ENCODE measurements at regions not wholly inside any gene's neighbourhood (a gene's known extent, or its start where the extent isn't known, plus 50 kb on each side); places are given as distances from the start of the nearest gene placed in this dataset.

DNA sequence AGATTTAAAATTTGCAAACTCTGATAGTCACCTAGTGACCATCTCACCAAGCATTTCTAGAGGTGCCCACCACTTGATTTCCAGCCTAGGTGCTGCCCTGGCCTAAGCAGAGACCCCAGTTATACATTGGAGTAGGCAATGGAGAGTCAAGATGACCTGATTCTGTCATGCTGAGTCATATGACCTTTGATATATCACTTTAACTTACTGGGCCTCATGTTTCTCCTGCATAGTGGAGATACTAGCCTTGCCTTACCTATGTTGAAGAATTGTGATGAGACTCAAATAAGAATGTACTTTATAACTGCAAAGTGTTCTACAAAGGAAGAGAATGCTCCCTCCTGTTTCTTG is 75.5 kb upstream of the XCR1 start:
- TF ChIP-seq CTCF (IDR thresholded peaks at IDR 0.05), result no peak
- TF ChIP-seq POLR2A (IDR thresholded peaks at IDR 0.05), result no peak
